A549 (cell line): ENCODE measurements at regions not wholly inside any gene's neighbourhood (a gene's known extent, or its start where the extent isn't known, plus 50 kb on each side); places are given as distances from the start of the nearest gene placed in this dataset.

Experiments used
- CBX8 ChIP-seq: fragments of 200-600 bp; sonication (generic); IDR thresholded peaks from 2 replicates; pipeline ENCODE4 v1.6.1; 2016
- CTCF ChIP-seq: fragments of >200 bp; sonication (Bioruptor Twin); formaldehyde crosslinking; IDR thresholded peaks from 3 replicates; pipeline ENCODE4 v1.5.1; 2016
- JUN ChIP-seq, 2 experiments: fragments of >200 bp; sonication (Bioruptor Twin); formaldehyde crosslinking; IDR thresholded peaks; 2 replicates in 1 of 2; 3 replicates in 1 of 2; pipeline ENCODE4 v1.6.1; 2016 to 2017
- KDM1A ChIP-seq: fragments of 200-600 bp; sonication (generic); IDR thresholded peaks from 2 replicates; pipeline ENCODE4 v1.6.1; 2016; ENCODE audit warnings: low read depth, mild to moderate bottlenecking
- KDM5A ChIP-seq: fragments of 200-600 bp; sonication (generic); IDR thresholded peaks from 2 replicates; pipeline ENCODE4 v1.6.1; 2016; ENCODE audit warnings: antibody characterized with exemption, mild to moderate bottlenecking
- RAD21 ChIP-seq, 2 experiments: fragments of >200 bp in 1 of 2; sonication (Bioruptor Twin) in 1 of 2; formaldehyde crosslinking in 1 of 2; IDR thresholded peaks in 1 of 2; conservative IDR thresholded peaks in 1 of 2; 2 replicates in 1 of 2; 3 replicates in 1 of 2; pipeline ENCODE4 v1.6.1; 2012 to 2018; ENCODE audit warnings: inconsistent platforms in 1 of 2
- TF ChIP-seq, protein P1 (sequence below): fragments of 200-600 bp; sonication (generic); IDR thresholded peaks from 2 replicates; pipeline ENCODE4 v1.6.1; 2016; ENCODE audit warnings: antibody characterized with exemption, mild to moderate bottlenecking, moderate library complexity
- TF ChIP-seq, protein P2 (sequence below): IDR thresholded peaks from 2 replicates; pipeline ENCODE4 v1.6.1; 2012

- TF ChIP-seq JUN (IDR thresholded peaks at IDR 0.05) (no peak), KDM1A (no peak), CTCF (no peak), RAD21 (conservative IDR thresholded peaks at IDR 0.05 in 1 of 2, IDR thresholded peaks at IDR 0.05 in 1 of 2) (no peak), KDM5A (no peak), CBX8 (no peak)
- TF ChIP-seq, protein P1, sequence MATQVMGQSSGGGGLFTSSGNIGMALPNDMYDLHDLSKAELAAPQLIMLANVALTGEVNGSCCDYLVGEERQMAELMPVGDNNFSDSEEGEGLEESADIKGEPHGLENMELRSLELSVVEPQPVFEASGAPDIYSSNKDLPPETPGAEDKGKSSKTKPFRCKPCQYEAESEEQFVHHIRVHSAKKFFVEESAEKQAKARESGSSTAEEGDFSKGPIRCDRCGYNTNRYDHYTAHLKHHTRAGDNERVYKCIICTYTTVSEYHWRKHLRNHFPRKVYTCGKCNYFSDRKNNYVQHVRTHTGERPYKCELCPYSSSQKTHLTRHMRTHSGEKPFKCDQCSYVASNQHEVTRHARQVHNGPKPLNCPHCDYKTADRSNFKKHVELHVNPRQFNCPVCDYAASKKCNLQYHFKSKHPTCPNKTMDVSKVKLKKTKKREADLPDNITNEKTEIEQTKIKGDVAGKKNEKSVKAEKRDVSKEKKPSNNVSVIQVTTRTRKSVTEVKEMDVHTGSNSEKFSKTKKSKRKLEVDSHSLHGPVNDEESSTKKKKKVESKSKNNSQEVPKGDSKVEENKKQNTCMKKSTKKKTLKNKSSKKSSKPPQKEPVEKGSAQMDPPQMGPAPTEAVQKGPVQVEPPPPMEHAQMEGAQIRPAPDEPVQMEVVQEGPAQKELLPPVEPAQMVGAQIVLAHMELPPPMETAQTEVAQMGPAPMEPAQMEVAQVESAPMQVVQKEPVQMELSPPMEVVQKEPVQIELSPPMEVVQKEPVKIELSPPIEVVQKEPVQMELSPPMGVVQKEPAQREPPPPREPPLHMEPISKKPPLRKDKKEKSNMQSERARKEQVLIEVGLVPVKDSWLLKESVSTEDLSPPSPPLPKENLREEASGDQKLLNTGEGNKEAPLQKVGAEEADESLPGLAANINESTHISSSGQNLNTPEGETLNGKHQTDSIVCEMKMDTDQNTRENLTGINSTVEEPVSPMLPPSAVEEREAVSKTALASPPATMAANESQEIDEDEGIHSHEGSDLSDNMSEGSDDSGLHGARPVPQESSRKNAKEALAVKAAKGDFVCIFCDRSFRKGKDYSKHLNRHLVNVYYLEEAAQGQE: no peak
- TF ChIP-seq, protein P2, sequence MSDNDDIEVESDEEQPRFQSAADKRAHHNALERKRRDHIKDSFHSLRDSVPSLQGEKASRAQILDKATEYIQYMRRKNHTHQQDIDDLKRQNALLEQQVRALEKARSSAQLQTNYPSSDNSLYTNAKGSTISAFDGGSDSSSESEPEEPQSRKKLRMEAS: no peak
Observed at GRCh38 chr16:35746281-35746962, 2287.0 kb downstream of the TP53TG3F start.
